ENCODE measurements at regions not wholly inside any gene's neighbourhood (a gene's known extent, or its start where the extent isn't known, plus 50 kb on each side); places are given as distances from the start of the nearest gene placed in this dataset.

- H3K4me3 Mint-ChIP-seq (ENCODE audit: unreplicated experiment), result no peak overlapping the region
- no peak overlapping the region for H3K27ac ChIP-seq (ENCODE audit: low read depth, low read length)
- H3K36me3 Mint-ChIP-seq (ENCODE audit: low read depth, unreplicated experiment), result no peaks in the 10 kb centered on the region
- no peak for DNase-seq (ENCODE audit: low read depth)
- no peaks in the 10 kb centered on the region for H4K20me1 ChIP-seq (ENCODE audit: insufficient read depth, low read length)
- no peak overlapping the region for H3K27ac Mint-ChIP-seq (ENCODE audit: unreplicated experiment)
- no peak overlapping the region for H3K4me2 ChIP-seq (ENCODE audit: low read length)
- H3K27me3 ChIP-seq (ENCODE audit: insufficient read depth, low read length), result no peaks in the 10 kb centered on the region
- TF ChIP-seq, protein P1, sequence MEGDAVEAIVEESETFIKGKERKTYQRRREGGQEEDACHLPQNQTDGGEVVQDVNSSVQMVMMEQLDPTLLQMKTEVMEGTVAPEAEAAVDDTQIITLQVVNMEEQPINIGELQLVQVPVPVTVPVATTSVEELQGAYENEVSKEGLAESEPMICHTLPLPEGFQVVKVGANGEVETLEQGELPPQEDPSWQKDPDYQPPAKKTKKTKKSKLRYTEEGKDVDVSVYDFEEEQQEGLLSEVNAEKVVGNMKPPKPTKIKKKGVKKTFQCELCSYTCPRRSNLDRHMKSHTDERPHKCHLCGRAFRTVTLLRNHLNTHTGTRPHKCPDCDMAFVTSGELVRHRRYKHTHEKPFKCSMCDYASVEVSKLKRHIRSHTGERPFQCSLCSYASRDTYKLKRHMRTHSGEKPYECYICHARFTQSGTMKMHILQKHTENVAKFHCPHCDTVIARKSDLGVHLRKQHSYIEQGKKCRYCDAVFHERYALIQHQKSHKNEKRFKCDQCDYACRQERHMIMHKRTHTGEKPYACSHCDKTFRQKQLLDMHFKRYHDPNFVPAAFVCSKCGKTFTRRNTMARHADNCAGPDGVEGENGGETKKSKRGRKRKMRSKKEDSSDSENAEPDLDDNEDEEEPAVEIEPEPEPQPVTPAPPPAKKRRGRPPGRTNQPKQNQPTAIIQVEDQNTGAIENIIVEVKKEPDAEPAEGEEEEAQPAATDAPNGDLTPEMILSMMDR (IDR thresholded peaks at IDR 0.05; ENCODE audit: insufficient read depth, low read depth, low read length), result no peak
- TF ChIP-seq EZH2 (IDR thresholded peaks at IDR 0.05; ENCODE audit: insufficient read depth, low read length), result no peak
- H2AFZ ChIP-seq (ENCODE audit: low read depth, low read length), result no peak overlapping the region
- no peak overlapping the region for H3K9ac ChIP-seq (ENCODE audit: low read length)
- H3K36me3 ChIP-seq (ENCODE audit: insufficient read depth, low read length), result no peaks in the 10 kb centered on the region
- H3K9me3 Mint-ChIP-seq (ENCODE audit: unreplicated experiment), result peaks cover 2% of the 10 kb centered on the region
- no peak for FAIRE-seq
- no peaks in the 10 kb centered on the region for H3K9me3 ChIP-seq (ENCODE audit: insufficient read depth, low read depth, low read length)
- H3K27me3 Mint-ChIP-seq (ENCODE audit: low read depth, unreplicated experiment), result peaks cover 10% of the 10 kb centered on the region
- no peaks in the 10 kb centered on the region for H3K79me2 ChIP-seq (ENCODE audit: insufficient read depth, low read length)
- peaks cover 24% of the 10 kb centered on the region for H3K4me1 ChIP-seq (ENCODE audit: insufficient read depth, low read length)
- no peak overlapping the region for H3K4me3 ChIP-seq (ENCODE audit: insufficient read depth, low read depth, low read length)
- peaks cover 15% of the 10 kb centered on the region for H3K4me1 Mint-ChIP-seq (ENCODE audit: low read depth, unreplicated experiment)
Measured at GRCh38 chr12:124719231-124719630, 144.4 kb downstream of the SCARB1 start.

DNA sequence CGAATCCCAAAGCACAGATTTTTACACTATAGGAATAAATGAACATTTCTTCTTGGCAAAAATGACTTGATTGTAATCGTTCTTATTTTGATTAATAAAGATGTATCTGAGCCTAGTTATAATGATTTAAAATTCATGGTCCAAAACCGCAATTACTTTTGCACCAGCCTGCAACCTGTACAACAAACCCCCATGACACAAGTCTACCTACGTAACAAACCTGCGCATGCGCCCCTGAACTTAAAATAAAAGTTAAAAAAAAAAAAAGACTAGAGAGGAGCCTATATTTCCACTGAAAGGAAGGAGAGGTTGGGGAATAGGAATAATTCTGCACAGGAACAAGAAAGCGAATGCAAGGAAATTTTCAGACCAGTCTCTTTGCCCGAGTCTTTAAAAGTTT, 145.2 kb downstream of the SCARB1 start:
- FAIRE-seq (no peak), DNase-seq (ENCODE audit: low read depth) (no peak)
- H3K4me1 Mint-ChIP-seq (ENCODE audit: low read depth, unreplicated experiment), result peaks cover 20% of the 10 kb centered on the region
- TF ChIP-seq, protein P1 (IDR thresholded peaks at IDR 0.05; ENCODE audit: insufficient read depth, low read depth, low read length), result no peak
- TF ChIP-seq EZH2 (IDR thresholded peaks at IDR 0.05; ENCODE audit: insufficient read depth, low read length), result no peak
- Histone ChIP-seq H3K4me3 (ENCODE audit: insufficient read depth, low read depth, low read length) (no peak overlapping the region), H3K36me3 (ENCODE audit: insufficient read depth, low read length) (no peaks in the 10 kb centered on the region), H2AFZ (ENCODE audit: low read depth, low read length) (no peak overlapping the region), H3K27ac (ENCODE audit: low read depth, low read length) (no peak overlapping the region), H3K27me3 (ENCODE audit: insufficient read depth, low read length) (no peaks in the 10 kb centered on the region), H4K20me1 (ENCODE audit: insufficient read depth, low read length) (no peaks in the 10 kb centered on the region), H3K79me2 (ENCODE audit: insufficient read depth, low read length) (no peaks in the 10 kb centered on the region), H3K9ac (ENCODE audit: low read length) (no peak overlapping the region), H3K9me3 (ENCODE audit: insufficient read depth, low read depth, low read length) (no peaks in the 10 kb centered on the region), H3K4me1 (ENCODE audit: insufficient read depth, low read length) (peaks cover 30% of the 10 kb centered on the region), H3K4me2 (ENCODE audit: low read length) (no peak overlapping the region)
- H3K27me3 Mint-ChIP-seq (ENCODE audit: low read depth, unreplicated experiment), result peaks cover 10% of the 10 kb centered on the region
- H3K27ac Mint-ChIP-seq (ENCODE audit: unreplicated experiment), result no peak overlapping the region
- H3K9me3 Mint-ChIP-seq (ENCODE audit: unreplicated experiment), result peaks cover 2% of the 10 kb centered on the region
- no peak overlapping the region for H3K4me3 Mint-ChIP-seq (ENCODE audit: unreplicated experiment)
- no peaks in the 10 kb centered on the region for H3K36me3 Mint-ChIP-seq (ENCODE audit: low read depth, unreplicated experiment)

DNA sequence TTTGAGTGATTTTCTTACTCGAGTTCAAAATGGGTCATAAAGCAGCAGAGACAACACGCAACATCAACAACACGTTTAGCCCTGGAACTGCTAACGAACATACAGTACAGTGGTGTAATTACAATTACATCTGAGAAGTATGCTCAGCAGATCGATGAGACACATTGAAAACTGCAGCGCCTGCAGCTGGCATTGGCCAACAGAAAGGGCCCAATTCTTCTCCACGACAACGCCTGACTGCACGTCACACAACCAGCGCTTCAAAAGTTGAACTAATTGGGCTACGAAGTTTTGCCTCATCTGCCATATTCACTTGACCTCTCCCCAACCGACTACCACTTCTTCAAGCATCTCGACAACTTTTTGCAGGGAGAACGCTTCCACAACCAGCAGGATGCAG, 145.6 kb downstream of the SCARB1 start:
- H3K4me2 ChIP-seq (ENCODE audit: low read length), result no peak overlapping the region
- no peaks in the 10 kb centered on the region for H3K9me3 ChIP-seq (ENCODE audit: insufficient read depth, low read depth, low read length)
- Mint-ChIP-seq H3K4me3 (ENCODE audit: unreplicated experiment) (no peak overlapping the region), H3K4me1 (ENCODE audit: low read depth, unreplicated experiment) (peaks cover 22% of the 10 kb centered on the region), H3K36me3 (ENCODE audit: low read depth, unreplicated experiment) (no peaks in the 10 kb centered on the region), H3K27me3 (ENCODE audit: low read depth, unreplicated experiment) (peaks cover 10% of the 10 kb centered on the region), H3K9me3 (ENCODE audit: unreplicated experiment) (peaks cover 2% of the 10 kb centered on the region), H3K27ac (ENCODE audit: unreplicated experiment) (no peak overlapping the region)
- H3K36me3 ChIP-seq (ENCODE audit: insufficient read depth, low read length), result no peaks in the 10 kb centered on the region
- H3K79me2 ChIP-seq (ENCODE audit: insufficient read depth, low read length), result no peaks in the 10 kb centered on the region
- no peaks in the 10 kb centered on the region for H3K27me3 ChIP-seq (ENCODE audit: insufficient read depth, low read length)
- no peak overlapping the region for H3K27ac ChIP-seq (ENCODE audit: low read depth, low read length)
- DNase-seq (ENCODE audit: low read depth) (no peak), FAIRE-seq (no peak)
- H2AFZ ChIP-seq (ENCODE audit: low read depth, low read length), result no peak overlapping the region
- peaks cover 34% of the 10 kb centered on the region for H3K4me1 ChIP-seq (ENCODE audit: insufficient read depth, low read length)
- H3K9ac ChIP-seq (ENCODE audit: low read length), result no peak overlapping the region
- no peaks in the 10 kb centered on the region for H4K20me1 ChIP-seq (ENCODE audit: insufficient read depth, low read length)
- no peak overlapping the region for H3K4me3 ChIP-seq (ENCODE audit: insufficient read depth, low read depth, low read length)
- TF ChIP-seq, protein P1 (IDR thresholded peaks at IDR 0.05; ENCODE audit: insufficient read depth, low read depth, low read length), result no peak
